ENCODE measurements at regions not wholly inside any gene's neighbourhood (a gene's known extent, or its start where the extent isn't known, plus 50 kb on each side); places are given as distances from the start of the nearest gene placed in this dataset.

DNA sequence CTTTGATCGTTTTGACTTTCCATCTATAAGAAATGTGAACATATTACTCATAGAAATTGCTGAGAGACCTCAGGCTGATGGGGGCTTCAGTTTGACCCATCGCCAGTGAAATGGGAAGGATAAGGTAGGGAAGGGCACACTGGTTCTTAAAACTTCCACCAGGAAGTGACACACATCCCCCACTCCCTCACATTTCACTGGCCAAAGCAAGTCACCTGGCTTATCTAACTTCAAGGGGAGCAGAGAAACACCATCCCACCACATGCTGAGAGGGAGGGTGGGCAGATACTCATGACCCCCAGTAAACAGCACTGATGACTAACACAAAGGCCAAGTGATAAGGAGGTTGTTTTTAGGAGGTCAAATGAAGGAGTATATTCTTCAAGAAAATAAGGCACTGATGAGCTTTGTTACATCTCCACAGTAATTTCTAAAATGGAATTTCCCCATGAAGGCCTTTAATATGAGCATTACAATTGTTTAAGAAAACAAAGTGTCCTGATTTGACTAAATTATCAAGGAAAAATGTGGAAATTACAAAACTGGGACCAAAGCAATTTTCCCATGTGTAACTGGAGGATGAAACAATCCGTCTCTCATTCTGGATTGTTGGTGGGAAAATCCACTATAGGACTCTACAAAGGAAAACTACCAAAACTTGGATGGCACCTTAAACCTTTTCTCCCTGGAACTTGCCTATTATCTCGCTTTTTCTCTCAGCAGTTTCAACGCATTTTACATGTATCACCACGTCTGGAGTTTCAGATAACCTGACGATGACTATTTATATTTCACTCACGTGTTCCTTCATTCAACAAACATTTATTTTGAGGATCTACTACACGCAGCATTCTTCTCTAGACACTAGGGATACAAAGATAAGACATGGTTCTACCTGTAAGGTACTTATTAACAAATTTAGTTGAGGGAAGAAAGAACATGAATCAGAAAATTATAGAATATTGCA, 91.8 kb upstream of the EEA1 start:
- Histone ChIP-seq H3K4me2 (ENCODE audit: unreplicated experiment) (no peak overlapping the region), H3K79me2 (ENCODE audit: insufficient read depth) (no peaks in the 10 kb centered on the region), H3K9me3 (ENCODE audit: low read depth) (no peaks in the 10 kb centered on the region), H2AFZ (no peak overlapping the region), H3K36me3 (ENCODE audit: low read depth) (no peaks in the 10 kb centered on the region), H4K20me1 (ENCODE audit: insufficient read depth) (no peaks in the 10 kb centered on the region), H3K9me2 (ENCODE audit: insufficient read depth) (no peaks in the 10 kb centered on the region), H3F3A (ENCODE audit: insufficient read depth) (no peaks in the 10 kb centered on the region), H3K4me3 (no peak overlapping the region), H3K27ac (no peak overlapping the region), H3K9ac (no peak overlapping the region), H3K4me1 (ENCODE audit: insufficient read depth) (no peaks in the 10 kb centered on the region), H3K27me3 (replicated peaks; ENCODE audit: insufficient read depth) (no peaks in the 10 kb centered on the region)
- WGBS, 2 experiments (ENCODE audit: low coverage in 1 of 2, low lambda C conversion rate in 2 of 2, missing lambda C conversion rate in 2 of 2) = 90 to 91% methylated on average over 9 of the region's 9 CpGs
- TF ChIP-seq EZH2 (IDR thresholded peaks at IDR 0.05; ENCODE audit: insufficient read depth, poor library complexity, severe bottlenecking) (no peak), EZH2phosphoT487 (IDR thresholded peaks at IDR 0.05; ENCODE audit: insufficient read depth, low read depth) (no peak)
- no peak for DNase-seq
- in situ Hi-C loops (cut with MboI) = no loop called here

DNA sequence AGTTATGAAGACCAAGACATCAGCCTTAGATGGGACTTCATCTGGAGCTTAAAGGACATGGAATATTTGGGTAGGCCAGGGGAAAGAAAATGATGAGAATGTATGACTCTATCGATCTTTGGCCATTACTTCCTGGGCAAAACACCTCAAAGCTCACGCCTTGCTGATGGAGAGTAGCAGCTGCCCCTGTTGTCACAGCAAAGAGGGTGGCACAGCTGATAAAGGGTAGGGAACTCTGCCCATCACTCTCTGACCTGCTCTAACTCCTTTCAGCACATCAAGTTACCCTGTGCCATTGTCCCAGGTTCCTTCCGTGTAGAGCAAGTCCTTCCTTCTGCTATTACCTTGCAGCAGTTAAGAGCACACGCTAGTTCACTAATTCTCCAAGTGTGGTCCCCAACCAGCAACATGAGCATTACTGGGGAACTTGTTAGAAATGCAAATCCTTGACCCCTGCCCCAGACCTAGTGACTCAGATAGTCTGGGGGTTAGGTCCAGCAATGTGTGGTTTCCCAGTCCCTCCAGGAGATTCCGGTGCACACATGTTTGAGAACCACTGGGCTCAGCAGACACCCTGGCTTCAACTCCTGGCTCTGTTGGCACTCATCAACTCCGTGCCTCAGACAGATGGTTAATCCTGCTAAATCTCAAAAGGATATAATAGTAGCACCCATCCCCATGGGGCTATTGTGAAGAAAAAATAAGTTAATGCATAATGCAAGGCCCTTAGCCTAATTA, 93.7 kb upstream of the EEA1 start:
- Histone ChIP-seq H3K9ac (no peak overlapping the region), H3F3A (ENCODE audit: insufficient read depth) (no peaks in the 10 kb centered on the region), H3K9me2 (ENCODE audit: insufficient read depth) (no peaks in the 10 kb centered on the region), H3K4me3 (no peak overlapping the region), H3K36me3 (ENCODE audit: low read depth) (no peaks in the 10 kb centered on the region), H4K20me1 (ENCODE audit: insufficient read depth) (no peaks in the 10 kb centered on the region), H3K27ac (no peak overlapping the region), H3K27me3 (replicated peaks; ENCODE audit: insufficient read depth) (no peaks in the 10 kb centered on the region), H3K9me3 (ENCODE audit: low read depth) (no peaks in the 10 kb centered on the region), H2AFZ (no peak overlapping the region), H3K4me1 (ENCODE audit: insufficient read depth) (no peaks in the 10 kb centered on the region), H3K4me2 (ENCODE audit: unreplicated experiment) (no peak overlapping the region), H3K79me2 (ENCODE audit: insufficient read depth) (no peaks in the 10 kb centered on the region)
- 90 to 91% methylated on average over 6 of the region's 6 CpGs for WGBS, 2 experiments (ENCODE audit: low coverage in 1 of 2, low lambda C conversion rate in 2 of 2, missing lambda C conversion rate in 2 of 2)
- no peak for DNase-seq
- in situ Hi-C loops (cut with MboI) = no loop called here
- TF ChIP-seq EZH2 (IDR thresholded peaks at IDR 0.05; ENCODE audit: insufficient read depth, poor library complexity, severe bottlenecking) = no peak
- TF ChIP-seq EZH2phosphoT487 (IDR thresholded peaks at IDR 0.05; ENCODE audit: insufficient read depth, low read depth) = no peak

- Histone ChIP-seq H3K4me3 (no peak overlapping the region), H2AFZ (no peak overlapping the region), H3K9ac (no peak overlapping the region), H3K27ac (no peak overlapping the region), H3K36me3 (ENCODE audit: low read depth) (no peaks in the 10 kb centered on the region), H3K9me2 (ENCODE audit: insufficient read depth) (no peaks in the 10 kb centered on the region), H3K4me1 (ENCODE audit: insufficient read depth) (no peaks in the 10 kb centered on the region), H3K79me2 (ENCODE audit: insufficient read depth) (no peaks in the 10 kb centered on the region), H3F3A (ENCODE audit: insufficient read depth) (no peaks in the 10 kb centered on the region), H3K27me3 (replicated peaks; ENCODE audit: insufficient read depth) (no peaks in the 10 kb centered on the region), H3K9me3 (ENCODE audit: low read depth) (no peaks in the 10 kb centered on the region), H4K20me1 (ENCODE audit: insufficient read depth) (no peaks in the 10 kb centered on the region), H3K4me2 (ENCODE audit: unreplicated experiment) (no peak overlapping the region)
- in situ Hi-C loops (cut with MboI) = no loop called here
- 76 to 79% methylated on average over 6 of the region's 6 CpGs for WGBS, 2 experiments (ENCODE audit: low coverage in 1 of 2, low lambda C conversion rate in 2 of 2, missing lambda C conversion rate in 2 of 2)
- DNase-seq = peak; percentile 73
- TF ChIP-seq EZH2 (IDR thresholded peaks at IDR 0.05; ENCODE audit: insufficient read depth, poor library complexity, severe bottlenecking) = no peak
- TF ChIP-seq EZH2phosphoT487 (IDR thresholded peaks at IDR 0.05; ENCODE audit: insufficient read depth, low read depth) = no peak
Observed at GRCh38 chr12:93025145-93026103, 96.3 kb upstream of the EEA1 start.

DNA sequence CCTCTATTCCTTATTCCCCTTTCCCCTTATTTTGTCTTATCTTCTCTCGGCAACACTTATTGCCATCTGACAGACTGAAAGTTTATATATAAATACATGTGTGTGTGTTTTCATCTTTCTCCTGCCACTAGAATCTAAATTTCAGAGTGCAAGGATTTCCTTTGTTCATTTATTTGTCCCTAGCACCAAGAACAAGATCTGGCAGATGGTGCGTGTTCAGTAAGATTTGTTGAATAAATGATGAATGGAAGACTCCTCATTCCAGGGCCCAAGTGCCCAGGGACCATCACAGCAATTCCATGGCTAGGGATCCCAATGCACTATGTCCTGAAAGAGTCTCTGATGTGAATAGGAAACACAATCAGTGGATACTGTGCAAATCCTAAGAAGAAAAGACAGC, 97.9 kb upstream of the EEA1 start:
- Histone ChIP-seq H3K36me3 (ENCODE audit: low read depth) (no peaks in the 10 kb centered on the region), H3K9ac (no peak overlapping the region), H3K4me1 (ENCODE audit: insufficient read depth) (no peaks in the 10 kb centered on the region), H3K9me3 (ENCODE audit: low read depth) (no peaks in the 10 kb centered on the region), H3K4me3 (no peak overlapping the region), H3K27me3 (replicated peaks; ENCODE audit: insufficient read depth) (no peaks in the 10 kb centered on the region), H3K27ac (no peak overlapping the region), H3K79me2 (ENCODE audit: insufficient read depth) (no peaks in the 10 kb centered on the region), H3K4me2 (ENCODE audit: unreplicated experiment) (no peak overlapping the region), H4K20me1 (ENCODE audit: insufficient read depth) (no peaks in the 10 kb centered on the region), H3F3A (ENCODE audit: insufficient read depth) (no peaks in the 10 kb centered on the region), H2AFZ (no peak overlapping the region), H3K9me2 (ENCODE audit: insufficient read depth) (no peaks in the 10 kb centered on the region)
- TF ChIP-seq EZH2 (IDR thresholded peaks at IDR 0.05; ENCODE audit: insufficient read depth, poor library complexity, severe bottlenecking) (no peak), EZH2phosphoT487 (IDR thresholded peaks at IDR 0.05; ENCODE audit: insufficient read depth, low read depth) (no peak)
- no peak for DNase-seq
- 95 to 100% methylated on average over 2 of the region's 2 CpGs for WGBS, 2 experiments (ENCODE audit: low coverage in 1 of 2, low lambda C conversion rate in 2 of 2, missing lambda C conversion rate in 2 of 2)
- in situ Hi-C loops (cut with MboI) = no loop called here
